Gastroesophageal sphincter (tissue), 3 donors: ENCODE measurements at regions not wholly inside any gene's neighbourhood (a gene's known extent, or its start where the extent isn't known, plus 50 kb on each side); places are given as distances from the start of the nearest gene placed in this dataset.

ENCODE experiments used
- CTCF ChIP-seq, 4 experiments: fragments of 200-600 bp in 2 of 4; fragments of 450-650 bp in 2 of 4; sonication (generic) in 1 of 4; IDR thresholded peaks; one replicate each; pipeline ENCODE4 v1.5.1; 2017 to 2019; ENCODE audit warnings: antibody characterized with exemption in 4 of 4, mild to moderate bottlenecking in 2 of 4, moderate library complexity in 2 of 4
- EP300 ChIP-seq: sonication (generic); formaldehyde crosslinking; IDR thresholded peaks from one replicate; pipeline ENCODE4 v1.6.1; 2017; ENCODE audit warnings: antibody characterized with exemption, mild to moderate bottlenecking
- POLR2A ChIP-seq, 2 donors: fragments of 450-650 bp; IDR thresholded peaks; one replicate each; pipeline ENCODE4 v1.6.1; 2017; ENCODE audit warnings: antibody characterized with exemption in 2 of 2, mild to moderate bottlenecking in 2 of 2, moderate library complexity in 1 of 2
- POLR2AphosphoS5 ChIP-seq: sonication (generic); formaldehyde crosslinking; IDR thresholded peaks from one replicate; pipeline ENCODE4 v1.6.1; 2017; ENCODE audit warnings: antibody characterized with exemption

- no peak for TF ChIP-seq POLR2AphosphoS5
- TF ChIP-seq CTCF (IDR thresholded peaks at IDR 0.05) = no peak
- TF ChIP-seq POLR2A (IDR thresholded peaks at IDR 0.05) = no peak
- no peak for TF ChIP-seq EP300
Observed at GRCh38 chr11:34748036-34748435, 127.1 kb downstream of the EHF start.
